GM19438 (cell line): ENCODE measurements at regions not wholly inside any gene's neighbourhood (a gene's known extent, or its start where the extent isn't known, plus 50 kb on each side); places are given as distances from the start of the nearest gene placed in this dataset.
"Not testable (repeated sequence)": the region's sequence is repeated elsewhere in the genome, so short reads cannot be mapped to it uniquely, and the experiment has no call there.

Experiments
- ATAC-seq: cut with Tn5 transposase; IDR thresholded peaks from one replicate; pipeline ENCODE4 v1.9.1; 2021; ENCODE audit warnings: low read depth; ENCODE audit not compliant: unreplicated experiment

- no peak for ATAC-seq
These were observed 338.3 kb upstream of the FSTL5 start for GRCh38 chr4:162502109-162502508.

- no peak for ATAC-seq
These were observed 335.7 kb upstream of the FSTL5 start for GRCh38 chr4:162499478-162499877.

GRCh38 chr4:162498168-162498567, 334.4 kb upstream of the FSTL5 start:
- no peak for ATAC-seq

- ATAC-seq: peak; percentile 61
These were observed 333.9 kb upstream of the FSTL5 start for GRCh38 chr4:162497564-162498167.

- ATAC-seq: no peak
These were observed 331.1 kb upstream of the FSTL5 start for GRCh38 chr4:162494935-162495334.

- no peak for ATAC-seq
These were observed 321.7 kb upstream of the FSTL5 start for GRCh38 chr4:162485486-162485885.

- ATAC-seq: no peak
These were observed 311.4 kb upstream of the FSTL5 start for GRCh38 chr4:162475246-162475645.

GRCh38 chr4:162469977-162470376, 306.2 kb upstream of the FSTL5 start:
- no peak for ATAC-seq

- not testable (repeated sequence) for ATAC-seq
These were observed 301.6 kb upstream of the FSTL5 start for GRCh38 chr4:162465356-162465755.

GRCh38 chr4:162461952-162462351, 298.2 kb upstream of the FSTL5 start:
- no peak for ATAC-seq

- ATAC-seq: no peak
These were observed 294.3 kb upstream of the FSTL5 start for GRCh38 chr4:162458051-162458450.

GRCh38 chr4:162457071-162457865, 293.5 kb upstream of the FSTL5 start:
- no peak for ATAC-seq

GRCh38 chr4:162456106-162456505, 292.3 kb upstream of the FSTL5 start:
- ATAC-seq: no peak

GRCh38 chr4:162450531-162451035, 286.8 kb upstream of the FSTL5 start:
- no peak for ATAC-seq

- no peak for ATAC-seq
These were observed 279.7 kb upstream of the FSTL5 start for GRCh38 chr4:162443510-162443909.

GRCh38 chr4:162442128-162442527, 278.3 kb upstream of the FSTL5 start:
- ATAC-seq: no peak

- ATAC-seq: no peak
These were observed 258.5 kb upstream of the FSTL5 start for GRCh38 chr4:162422312-162422711.

GRCh38 chr4:162410854-162411253, 247.1 kb upstream of the FSTL5 start:
- no peak for ATAC-seq

- no peak for ATAC-seq
These were observed 245.2 kb upstream of the FSTL5 start for GRCh38 chr4:162409048-162409447.

GRCh38 chr4:162408309-162408708, 244.5 kb upstream of the FSTL5 start:
- ATAC-seq: no peak

- no peak for ATAC-seq
These were observed 243.0 kb upstream of the FSTL5 start for GRCh38 chr4:162406637-162407365.
